NT2/D1 (cell line): ENCODE measurements at regions not wholly inside any gene's neighbourhood (a gene's known extent, or its start where the extent isn't known, plus 50 kb on each side); places are given as distances from the start of the nearest gene placed in this dataset.

ENCODE experiments used
- DNase-seq: peaks from one replicate; pipeline ENCODE4 v3.0.0-alpha.2; 2011; ENCODE audit warnings: low read depth, low spot score
- H3K27me3 ChIP-seq: 2 replicates; pipeline ENCODE4 v1.6.0; 2011; ENCODE audit warnings: mild to moderate bottlenecking; ENCODE audit not compliant: insufficient read length, insufficient read depth
- H3K36me3 ChIP-seq: 2 replicates; pipeline ENCODE4 v1.6.1; 2011; ENCODE audit warnings: mild to moderate bottlenecking, low read length, mixed read lengths; ENCODE audit not compliant: insufficient read depth, insufficient read length
- H3K4me1 ChIP-seq: 2 replicates; pipeline ENCODE4 v1.5.1; 2011; ENCODE audit not compliant: insufficient read depth, insufficient read length
- H3K4me3 ChIP-seq: 2 replicates; pipeline ENCODE4 v1.5.1; 2011; ENCODE audit warnings: low read depth; ENCODE audit not compliant: insufficient read length
- H3K9ac ChIP-seq: 2 replicates; pipeline ENCODE4 v1.6.0; 2011; ENCODE audit warnings: low read depth; ENCODE audit not compliant: insufficient read length
- H3K9me3 ChIP-seq: 2 replicates; pipeline ENCODE4 v1.5.1; 2011; ENCODE audit warnings: mild to moderate bottlenecking, low read length; ENCODE audit not compliant: insufficient read depth
- SUZ12 ChIP-seq: IDR thresholded peaks from 2 replicates; pipeline ENCODE4 v1.6.1; 2011; ENCODE audit not compliant: insufficient read length, insufficient read depth; ENCODE audit errors: extremely low read depth
- YY1 ChIP-seq: IDR thresholded peaks from 2 replicates; pipeline ENCODE4 v1.6.1; 2011; ENCODE audit not compliant: insufficient read length, insufficient read depth
- ZNF274 ChIP-seq: IDR thresholded peaks from 2 replicates; pipeline ENCODE4 v1.6.1; 2011; ENCODE audit warnings: mild to moderate bottlenecking, low read depth, low read length

GRCh38 chr15:58249646-58250312 lies 111.6 kb downstream of the AQP9 start:
- Histone ChIP-seq H3K4me1 (peaks cover 6% of the 10 kb centered on the region), H3K36me3 (no peaks in the 10 kb centered on the region), H3K9ac (no peak overlapping the region), H3K27me3 (no peaks in the 10 kb centered on the region), H3K4me3 (no peak overlapping the region), H3K9me3 (no peaks in the 10 kb centered on the region)
- no peak for TF ChIP-seq SUZ12
- TF ChIP-seq YY1 = no peak
- TF ChIP-seq ZNF274 = no peak
- DNase-seq = no peak

GRCh38 chr15:58252586-58253323 lies 114.6 kb downstream of the AQP9 start:
- no peak overlapping the region for H3K9ac ChIP-seq

GRCh38 chr15:58257776-58258325 lies 119.7 kb downstream of the AQP9 start:
- Histone ChIP-seq H3K4me1 (peaks cover 4% of the 10 kb centered on the region), H3K36me3 (no peaks in the 10 kb centered on the region), H3K4me3 (no peak overlapping the region), H3K9me3 (peaks cover 13% of the 10 kb centered on the region), H3K9ac (no peak overlapping the region), H3K27me3 (no peaks in the 10 kb centered on the region)
- TF ChIP-seq YY1 (no peak), ZNF274 (no peak), SUZ12 (no peak)
- no peak for DNase-seq

More at GRCh38 chr15:58252586-58253323, 114.6 kb downstream of the AQP9 start:
- Histone ChIP-seq H3K27me3 (no peaks in the 10 kb centered on the region), H3K36me3 (no peaks in the 10 kb centered on the region), H3K4me1 (peaks cover 6% of the 10 kb centered on the region), H3K4me3 (no peak overlapping the region), H3K9me3 (peaks cover 13% of the 10 kb centered on the region)
- TF ChIP-seq YY1 (no peak), SUZ12 (no peak), ZNF274 (no peak)
- no peak for DNase-seq

GRCh38 chr15:58258501-58259292 lies 120.5 kb downstream of the AQP9 start:
- H3K9me3 ChIP-seq = peaks cover 13% of the 10 kb centered on the region
- H3K9ac ChIP-seq = no peak overlapping the region
- no peaks in the 10 kb centered on the region for H3K36me3 ChIP-seq
- TF ChIP-seq SUZ12 = no peak
- peaks cover 4% of the 10 kb centered on the region for H3K4me1 ChIP-seq
- no peaks in the 10 kb centered on the region for H3K27me3 ChIP-seq
- DNase-seq = no peak
- H3K4me3 ChIP-seq = no peak overlapping the region

GRCh38 chr15:58260205-58260724 lies 122.1 kb downstream of the AQP9 start:
- Histone ChIP-seq H3K4me3 (no peak overlapping the region), H3K9me3 (peaks cover 10% of the 10 kb centered on the region), H3K4me1 (peaks cover 4% of the 10 kb centered on the region), H3K9ac (no peak overlapping the region), H3K36me3 (no peaks in the 10 kb centered on the region), H3K27me3 (no peaks in the 10 kb centered on the region)
- TF ChIP-seq ZNF274 = no peak
- TF ChIP-seq SUZ12 = no peak
- TF ChIP-seq YY1 = no peak
- peak; percentile 47 for DNase-seq

DNA sequence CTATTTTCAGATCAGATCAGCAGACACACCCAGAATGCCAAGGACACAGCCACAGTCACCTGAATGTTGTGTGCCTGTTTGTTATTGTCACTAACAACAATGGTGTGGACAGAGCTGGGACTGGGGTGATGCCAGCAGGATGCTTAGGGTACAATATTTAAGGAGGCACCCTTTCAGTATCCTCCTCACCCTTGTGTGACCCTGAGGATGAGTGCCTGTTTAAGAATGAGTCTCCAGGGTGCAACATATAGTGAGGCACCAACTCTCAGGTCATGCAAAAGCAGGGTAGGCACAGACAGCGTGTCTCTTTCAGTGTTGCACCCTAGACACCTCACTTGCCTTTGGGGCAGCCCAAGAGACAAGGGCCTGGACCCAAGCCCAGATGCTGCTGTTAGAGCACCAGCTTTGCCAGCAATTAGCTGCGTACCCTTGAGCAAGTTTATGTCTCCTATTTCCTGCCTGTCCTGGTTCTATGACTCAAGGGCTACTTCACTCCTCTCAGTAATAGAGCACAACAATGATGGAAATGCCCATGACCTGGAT lies 122.6 kb downstream of the AQP9 start:
- DNase-seq = no peak
- H3K4me1 ChIP-seq = peaks cover 4% of the 10 kb centered on the region

More for the DNA sequence above, 122.6 kb downstream of the AQP9 start:
- Histone ChIP-seq H3K36me3 (no peaks in the 10 kb centered on the region), H3K4me3 (no peak overlapping the region), H3K9ac (no peak overlapping the region), H3K9me3 (peaks cover 4% of the 10 kb centered on the region; the same call in 1 of the 2 replicates), H3K27me3 (no peaks in the 10 kb centered on the region)
- no peak for TF ChIP-seq YY1
- TF ChIP-seq SUZ12 = no peak
- TF ChIP-seq ZNF274 = no peak
